CD14-positive monocyte (primary cell): ENCODE measurements at regions not wholly inside any gene's neighbourhood (a gene's known extent, or its start where the extent isn't known, plus 50 kb on each side); places are given as distances from the start of the nearest gene placed in this dataset.
A peak's percentile ranks its signal among the peaks of the same experiment; 100 is the strongest.

ENCODE experiments used
- DNase-seq, 3 donors: peaks; one replicate each; pipeline ENCODE4 v3.0.0-alpha.2; 2011 to 2022
- H2AFZ ChIP-seq: 2 replicates; pipeline ENCODE4 v1.6.0; 2012; ENCODE audit warnings: mild to moderate bottlenecking, low read depth, low read length, inconsistent platforms; ENCODE audit not compliant: insufficient read depth, poor library complexity, severe bottlenecking
- H3K27ac ChIP-seq, 2 donors: 1 replicate in 1 of 2; 2 replicates in 1 of 2; pipeline ENCODE4 v1.5.1; 2012 to 2013; ENCODE audit warnings: low read length in 2 of 2, control low read depth in 1 of 2, inconsistent platforms in 1 of 2, low read depth in 1 of 2, mild to moderate bottlenecking in 1 of 2
- H3K27me3 ChIP-seq, 2 donors: one replicate each; pipeline versions ENCODE4 v1.6.0 to v1.6.1; 2011 to 2013; ENCODE audit warnings: low read length in 2 of 2; ENCODE audit not compliant: control insufficient read depth in 2 of 2, insufficient read depth in 2 of 2
- H3K36me3 ChIP-seq, 2 donors: replicated peaks in 1 of 2; 1 replicate in 1 of 2; 2 replicates in 1 of 2; pipeline versions ENCODE4 v1.5.1 to v1.6.1; 2012 to 2013; ENCODE audit warnings: low read length in 2 of 2, control low read depth in 1 of 2, inconsistent platforms in 1 of 2, mild to moderate bottlenecking in 1 of 2; ENCODE audit not compliant: insufficient read depth in 2 of 2, control insufficient read depth in 1 of 2
- H3K4me1 ChIP-seq, 2 donors: 1 replicate in 1 of 2; 2 replicates in 1 of 2; pipeline versions ENCODE4 v1.5.1 to v1.6.1; 2012 to 2013; ENCODE audit warnings: low read length in 2 of 2, control low read depth in 1 of 2, inconsistent platforms in 1 of 2, mild to moderate bottlenecking in 1 of 2, moderate library complexity in 1 of 2; ENCODE audit not compliant: insufficient read depth in 2 of 2, control insufficient read depth in 1 of 2
- H3K4me2 ChIP-seq: replicated peaks from 2 replicates; pipeline ENCODE3; 2012; ENCODE audit warnings: low read length, moderate library complexity, mild to moderate bottlenecking; ENCODE audit not compliant: poor library complexity, severe bottlenecking; ENCODE audit errors: extremely low read depth
- H3K4me3 ChIP-seq, 3 experiments: fragments of 200-600 bp in 1 of 3; sonication (generic) in 1 of 3; replicated peaks in 1 of 3; 1 replicate in 2 of 3; 2 replicates in 1 of 3; pipeline ENCODE4 v1.5.1; 2011 to 2013; ENCODE audit warnings: low read length in 3 of 3, mild to moderate bottlenecking in 3 of 3, control low read depth in 2 of 3, low read depth in 2 of 3, inconsistent platforms in 1 of 3, moderate library complexity in 1 of 3
- H3K79me2 ChIP-seq: 2 replicates; pipeline ENCODE4 v1.6.0; 2012; ENCODE audit warnings: mild to moderate bottlenecking, control low read depth, inconsistent platforms, low read length, moderate library complexity; ENCODE audit not compliant: insufficient read depth
- H3K9ac ChIP-seq: 2 replicates; pipeline ENCODE4 v1.6.0; 2017; ENCODE audit warnings: low read length, mild to moderate bottlenecking; ENCODE audit not compliant: insufficient read depth, poor library complexity, severe bottlenecking
- H3K9me3 ChIP-seq, 2 donors: replicated peaks in 1 of 2; 1 replicate in 1 of 2; 2 replicates in 1 of 2; pipeline versions ENCODE4 v1.5.1 to v1.6.1; 2012 to 2013; ENCODE audit warnings: low read length in 2 of 2, control low read depth in 1 of 2; ENCODE audit not compliant: control insufficient read depth in 1 of 2, insufficient read depth in 1 of 2
- H4K20me1 ChIP-seq: 2 replicates; pipeline ENCODE4 v1.6.0; 2012; ENCODE audit warnings: mild to moderate bottlenecking, low read length, control low read depth, moderate library complexity; ENCODE audit not compliant: insufficient read depth
- H3K27ac Mint-ChIP-seq, 7 donors: one replicate each; pipeline ENCODE4 v1.8.0; 2020; ENCODE audit warnings: mild to moderate bottlenecking in 7 of 7, mixed read lengths in 7 of 7, moderate library complexity in 6 of 7, inconsistent platforms in 2 of 7
- H3K27me3 Mint-ChIP-seq, 3 donors: one replicate each; pipeline ENCODE4 v1.8.0; 2021 to 2022; ENCODE audit warnings: low read depth in 3 of 3, mild to moderate bottlenecking in 3 of 3, mixed read lengths in 3 of 3, moderate library complexity in 3 of 3, inconsistent platforms in 1 of 3
- H3K36me3 Mint-ChIP-seq, 2 donors: one replicate each; pipeline ENCODE4 v1.8.0; 2020; ENCODE audit warnings: mixed read lengths in 2 of 2, inconsistent platforms in 1 of 2, mild to moderate bottlenecking in 1 of 2
- H3K4me1 Mint-ChIP-seq: one replicate; pipeline ENCODE4 v1.8.0; 2020; ENCODE audit warnings: mild to moderate bottlenecking, mixed read lengths
- H3K4me3 Mint-ChIP-seq, 2 donors: one replicate each; pipeline ENCODE4 v1.8.0; 2020; ENCODE audit warnings: mild to moderate bottlenecking in 2 of 2, mixed read lengths in 2 of 2, moderate library complexity in 1 of 2
- H3K9me3 Mint-ChIP-seq, 7 donors: one replicate each; pipeline ENCODE4 v1.8.0; 2020 to 2022; ENCODE audit warnings: mixed read lengths in 7 of 7, mild to moderate bottlenecking in 6 of 7, moderate library complexity in 6 of 7, inconsistent platforms in 2 of 7
- WGBS: methylation state at CpG from one replicate; pipeline ENCODE4 v1.1.5; 2013; ENCODE audit warnings: missing lambda C conversion rate; ENCODE audit not compliant: insufficient coverage; 5-methylcytosine and 5-hydroxymethylcytosine counted together
- intact Hi-C, 2 donors: fragments of 100-400 bp; cut with micrococcal nuclease; formaldehyde crosslinking; loops; one replicate each; pipeline versions ENCODE4 v1.15.0 to v1.15.1; 2023
- TF ChIP-seq, protein P1 (sequence below): fragments of 200-600 bp; IDR thresholded peaks from one replicate; pipeline ENCODE4 v1.8.0; 2022; ENCODE audit warnings: antibody characterized with exemption, mild to moderate bottlenecking

DNA sequence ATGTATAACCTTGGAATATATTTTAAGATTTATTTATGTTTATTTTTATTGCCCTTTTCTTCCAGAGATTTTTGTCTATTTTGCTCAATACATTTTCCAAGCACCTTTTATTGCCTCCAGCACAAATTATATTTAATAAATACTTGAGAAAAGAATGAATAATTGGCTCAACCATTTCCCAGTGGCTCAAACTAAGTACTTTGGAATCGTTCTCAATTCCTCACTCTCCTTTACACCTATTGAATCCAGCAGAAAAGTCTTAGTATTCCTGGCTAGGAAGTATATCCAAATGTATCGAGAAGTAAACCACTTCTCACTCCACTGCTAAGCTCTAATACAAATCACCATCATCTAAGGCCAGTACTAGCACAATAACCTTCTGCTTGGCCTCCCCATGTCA, 276.1 kb downstream of the NEBL start:
- H3K4me1 Mint-ChIP-seq = peaks cover 19% of the 10 kb centered on the region
- H3K36me3 ChIP-seq = no peaks in the 10 kb centered on the region

DNA sequence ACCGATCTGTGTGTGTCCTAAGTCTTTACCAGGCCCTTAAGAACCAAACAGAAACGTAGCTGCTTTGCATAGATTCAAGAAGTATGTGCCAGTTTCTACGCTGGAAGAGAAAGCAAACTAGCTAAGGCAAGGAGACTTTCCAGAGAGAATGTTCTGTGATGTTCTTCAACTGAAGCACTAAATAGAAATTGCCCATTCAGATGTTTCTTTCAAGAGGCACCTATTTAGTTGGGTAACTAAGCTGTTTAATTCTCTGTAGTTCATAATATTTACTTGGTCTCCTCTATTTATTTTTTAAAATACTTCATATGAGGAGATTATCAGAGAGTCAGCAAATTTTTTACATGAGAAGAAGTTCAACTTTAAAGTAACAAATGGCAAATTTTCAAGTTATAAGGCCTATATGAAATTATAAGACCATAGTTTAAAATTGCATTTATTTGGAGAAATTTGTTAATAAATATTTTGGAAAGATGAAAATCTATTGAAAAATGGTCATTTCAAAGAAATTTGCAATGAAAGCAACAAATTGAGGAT, 279.0 kb downstream of the NEBL start:
- H3K36me3 ChIP-seq = no peaks in the 10 kb centered on the region
- peak overlapping the region in 1 of 7 donors; percentile 51 for H3K27ac Mint-ChIP-seq
- H4K20me1 ChIP-seq = no peaks in the 10 kb centered on the region
- no peak overlapping the region for H3K9ac ChIP-seq
- no peak overlapping the region for H3K4me3 ChIP-seq
- H3K27me3 ChIP-seq = no peaks in the 10 kb centered on the region
- H2AFZ ChIP-seq = peak overlapping the region; percentile 70
- H3K9me3 ChIP-seq = peaks cover 0 to 3% of the 10 kb centered on the region in 2 donors
- H3K27ac ChIP-seq = no peak overlapping the region
- intact Hi-C loops = no loop called here
- WGBS = 94% methylated on average over 3 of the region's 3 CpGs
- peaks cover 19 to 21% of the 10 kb centered on the region in 2 donors for H3K4me1 ChIP-seq
- peaks cover 19% of the 10 kb centered on the region for H3K4me1 Mint-ChIP-seq
- TF ChIP-seq, protein P1, sequence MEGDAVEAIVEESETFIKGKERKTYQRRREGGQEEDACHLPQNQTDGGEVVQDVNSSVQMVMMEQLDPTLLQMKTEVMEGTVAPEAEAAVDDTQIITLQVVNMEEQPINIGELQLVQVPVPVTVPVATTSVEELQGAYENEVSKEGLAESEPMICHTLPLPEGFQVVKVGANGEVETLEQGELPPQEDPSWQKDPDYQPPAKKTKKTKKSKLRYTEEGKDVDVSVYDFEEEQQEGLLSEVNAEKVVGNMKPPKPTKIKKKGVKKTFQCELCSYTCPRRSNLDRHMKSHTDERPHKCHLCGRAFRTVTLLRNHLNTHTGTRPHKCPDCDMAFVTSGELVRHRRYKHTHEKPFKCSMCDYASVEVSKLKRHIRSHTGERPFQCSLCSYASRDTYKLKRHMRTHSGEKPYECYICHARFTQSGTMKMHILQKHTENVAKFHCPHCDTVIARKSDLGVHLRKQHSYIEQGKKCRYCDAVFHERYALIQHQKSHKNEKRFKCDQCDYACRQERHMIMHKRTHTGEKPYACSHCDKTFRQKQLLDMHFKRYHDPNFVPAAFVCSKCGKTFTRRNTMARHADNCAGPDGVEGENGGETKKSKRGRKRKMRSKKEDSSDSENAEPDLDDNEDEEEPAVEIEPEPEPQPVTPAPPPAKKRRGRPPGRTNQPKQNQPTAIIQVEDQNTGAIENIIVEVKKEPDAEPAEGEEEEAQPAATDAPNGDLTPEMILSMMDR = no peak
- no peak overlapping the region for H3K4me3 Mint-ChIP-seq
- peaks cover 0 to 1% (median 0%) of the 10 kb centered on the region in 3 donors for H3K27me3 Mint-ChIP-seq
- no peak for DNase-seq
- peaks cover 0 to 8% (median 2%) of the 10 kb centered on the region in 7 donors for H3K9me3 Mint-ChIP-seq
- peaks cover 0 to 2% of the 10 kb centered on the region in 2 donors for H3K36me3 Mint-ChIP-seq
- no peaks in the 10 kb centered on the region for H3K79me2 ChIP-seq
- no peak overlapping the region for H3K4me2 ChIP-seq

More for the DNA sequence above, 276.1 kb downstream of the NEBL start:
- Histone ChIP-seq H3K4me1 (peaks cover 19 to 21% of the 10 kb centered on the region in 2 donors), H3K79me2 (no peaks in the 10 kb centered on the region), H3K27me3 (no peaks in the 10 kb centered on the region), H3K4me2 (no peak overlapping the region), H4K20me1 (no peaks in the 10 kb centered on the region), H3K9ac (no peak overlapping the region), H3K4me3 (no peak overlapping the region), H2AFZ (no peak overlapping the region), H3K27ac (no peak overlapping the region), H3K9me3 (no peaks in the 10 kb centered on the region)
- 100% methylated on average over 2 of the region's 2 CpGs for WGBS
- H3K9me3 Mint-ChIP-seq = peaks cover 0 to 3% (median 0%) of the 10 kb centered on the region in 7 donors
- intact Hi-C loops = no loop called here
- no peak overlapping the region for H3K4me3 Mint-ChIP-seq
- no peaks in the 10 kb centered on the region for H3K36me3 Mint-ChIP-seq
- no peaks in the 10 kb centered on the region for H3K27me3 Mint-ChIP-seq
- TF ChIP-seq, protein P1 = no peak
- no peak overlapping the region for H3K27ac Mint-ChIP-seq
- DNase-seq = no peak
